ENCODE measurements at regions not wholly inside any gene's neighbourhood (a gene's known extent, or its start where the extent isn't known, plus 50 kb on each side); places are given as distances from the start of the nearest gene placed in this dataset.

DNA sequence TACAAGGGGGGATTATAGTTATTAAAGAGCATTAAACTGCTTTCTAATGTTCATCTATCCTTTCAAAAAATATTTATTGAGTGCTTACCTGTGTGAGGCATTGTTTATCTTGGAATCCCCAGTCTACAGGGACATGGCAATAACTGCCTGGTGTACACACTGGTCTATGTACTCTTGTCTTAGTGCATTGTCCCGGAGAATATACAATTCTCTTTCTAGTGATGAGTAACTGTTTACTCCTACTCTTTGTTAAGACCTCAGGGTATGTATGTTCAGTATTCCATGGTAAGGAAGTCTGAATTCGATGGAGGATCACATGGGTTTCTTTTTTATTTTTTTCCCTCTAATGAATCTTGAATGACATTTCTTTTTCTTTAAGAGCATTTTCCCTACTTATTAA, 772.4 kb upstream of the NR2F2 start:
- TF ChIP-seq YY1 (IDR thresholded peaks at IDR 0.05; ENCODE audit: insufficient read depth, insufficient read length) (no peak), ZNF274 (IDR thresholded peaks at IDR 0.05; ENCODE audit: low read depth, low read length) (no peak)
